H1 (cell line): ENCODE measurements at regions not wholly inside any gene's neighbourhood (a gene's known extent, or its start where the extent isn't known, plus 50 kb on each side); places are given as distances from the start of the nearest gene placed in this dataset.

Experiments
- BRCA1 ChIP-seq: IDR thresholded peaks from 2 replicates; pipeline ENCODE4 v1.6.1; 2012; ENCODE audit warnings: low read depth, low read length, improper control_type of control experiment
- CHD1 ChIP-seq: IDR thresholded peaks from 2 replicates; pipeline ENCODE4 v1.6.1; 2012; ENCODE audit warnings: low read depth, low read length, improper control_type of control experiment
- GABPA ChIP-seq: IDR thresholded peaks from 2 replicates; pipeline ENCODE4 v1.6.1; 2011; ENCODE audit warnings: mild to moderate bottlenecking, low read length, moderate library complexity, borderline replicate concordance; ENCODE audit not compliant: insufficient read depth
- KDM1A ChIP-seq: fragments of 200-600, 300-600 bp; sonication (generic); IDR thresholded peaks from 2 replicates; pipeline ENCODE4 v1.7.1; 2016; ENCODE audit warnings: mild to moderate bottlenecking, low read length, borderline replicate concordance
- PHF8 ChIP-seq: fragments of 200-600 bp; sonication (generic); conservative IDR thresholded peaks from 2 replicates; pipeline ENCODE4 v1.7.1; 2012; ENCODE audit warnings: low read depth, mild to moderate bottlenecking, inconsistent platforms, low read length, moderate library complexity
- RBBP5 ChIP-seq: IDR thresholded peaks from 2 replicates; pipeline ENCODE4 v1.7.1; 2012; ENCODE audit warnings: low read depth, mild to moderate bottlenecking, inconsistent platforms, low read length, moderate library complexity, borderline replicate concordance
- SRF ChIP-seq: IDR thresholded peaks from 2 replicates; pipeline ENCODE4 v1.6.1; 2011; ENCODE audit warnings: mild to moderate bottlenecking, low read depth, low read length, moderate library complexity
- TF ChIP-seq, protein P1 (sequence below): fragments of 300-600 bp; sonication (generic); IDR thresholded peaks from 2 replicates; pipeline ENCODE4 v1.7.1; 2012; ENCODE audit warnings: low read length, moderate library complexity, mild to moderate bottlenecking, inconsistent platforms; ENCODE audit not compliant: insufficient replicate concordance

DNA sequence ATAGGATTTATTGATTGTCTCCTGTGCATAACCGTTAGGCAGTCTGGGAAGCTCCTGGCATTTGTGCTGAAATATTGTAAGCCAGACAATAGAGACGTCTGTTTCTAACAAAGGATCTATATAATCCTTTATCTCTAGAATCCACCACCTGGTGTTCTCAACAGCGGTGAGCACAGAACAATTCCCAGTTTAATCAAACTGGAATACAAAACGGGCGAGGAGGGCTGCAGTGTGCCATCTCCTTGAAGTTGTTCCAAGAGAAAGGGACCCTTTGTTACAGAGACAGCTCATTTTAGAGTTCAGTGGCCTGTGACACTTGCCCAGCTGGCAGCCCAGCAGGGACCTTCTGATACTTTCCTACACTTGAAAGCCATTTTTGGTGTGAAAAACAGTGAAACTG lies 162.8 kb upstream of the IVNS1ABP start (continued):
- TF ChIP-seq, protein P1, sequence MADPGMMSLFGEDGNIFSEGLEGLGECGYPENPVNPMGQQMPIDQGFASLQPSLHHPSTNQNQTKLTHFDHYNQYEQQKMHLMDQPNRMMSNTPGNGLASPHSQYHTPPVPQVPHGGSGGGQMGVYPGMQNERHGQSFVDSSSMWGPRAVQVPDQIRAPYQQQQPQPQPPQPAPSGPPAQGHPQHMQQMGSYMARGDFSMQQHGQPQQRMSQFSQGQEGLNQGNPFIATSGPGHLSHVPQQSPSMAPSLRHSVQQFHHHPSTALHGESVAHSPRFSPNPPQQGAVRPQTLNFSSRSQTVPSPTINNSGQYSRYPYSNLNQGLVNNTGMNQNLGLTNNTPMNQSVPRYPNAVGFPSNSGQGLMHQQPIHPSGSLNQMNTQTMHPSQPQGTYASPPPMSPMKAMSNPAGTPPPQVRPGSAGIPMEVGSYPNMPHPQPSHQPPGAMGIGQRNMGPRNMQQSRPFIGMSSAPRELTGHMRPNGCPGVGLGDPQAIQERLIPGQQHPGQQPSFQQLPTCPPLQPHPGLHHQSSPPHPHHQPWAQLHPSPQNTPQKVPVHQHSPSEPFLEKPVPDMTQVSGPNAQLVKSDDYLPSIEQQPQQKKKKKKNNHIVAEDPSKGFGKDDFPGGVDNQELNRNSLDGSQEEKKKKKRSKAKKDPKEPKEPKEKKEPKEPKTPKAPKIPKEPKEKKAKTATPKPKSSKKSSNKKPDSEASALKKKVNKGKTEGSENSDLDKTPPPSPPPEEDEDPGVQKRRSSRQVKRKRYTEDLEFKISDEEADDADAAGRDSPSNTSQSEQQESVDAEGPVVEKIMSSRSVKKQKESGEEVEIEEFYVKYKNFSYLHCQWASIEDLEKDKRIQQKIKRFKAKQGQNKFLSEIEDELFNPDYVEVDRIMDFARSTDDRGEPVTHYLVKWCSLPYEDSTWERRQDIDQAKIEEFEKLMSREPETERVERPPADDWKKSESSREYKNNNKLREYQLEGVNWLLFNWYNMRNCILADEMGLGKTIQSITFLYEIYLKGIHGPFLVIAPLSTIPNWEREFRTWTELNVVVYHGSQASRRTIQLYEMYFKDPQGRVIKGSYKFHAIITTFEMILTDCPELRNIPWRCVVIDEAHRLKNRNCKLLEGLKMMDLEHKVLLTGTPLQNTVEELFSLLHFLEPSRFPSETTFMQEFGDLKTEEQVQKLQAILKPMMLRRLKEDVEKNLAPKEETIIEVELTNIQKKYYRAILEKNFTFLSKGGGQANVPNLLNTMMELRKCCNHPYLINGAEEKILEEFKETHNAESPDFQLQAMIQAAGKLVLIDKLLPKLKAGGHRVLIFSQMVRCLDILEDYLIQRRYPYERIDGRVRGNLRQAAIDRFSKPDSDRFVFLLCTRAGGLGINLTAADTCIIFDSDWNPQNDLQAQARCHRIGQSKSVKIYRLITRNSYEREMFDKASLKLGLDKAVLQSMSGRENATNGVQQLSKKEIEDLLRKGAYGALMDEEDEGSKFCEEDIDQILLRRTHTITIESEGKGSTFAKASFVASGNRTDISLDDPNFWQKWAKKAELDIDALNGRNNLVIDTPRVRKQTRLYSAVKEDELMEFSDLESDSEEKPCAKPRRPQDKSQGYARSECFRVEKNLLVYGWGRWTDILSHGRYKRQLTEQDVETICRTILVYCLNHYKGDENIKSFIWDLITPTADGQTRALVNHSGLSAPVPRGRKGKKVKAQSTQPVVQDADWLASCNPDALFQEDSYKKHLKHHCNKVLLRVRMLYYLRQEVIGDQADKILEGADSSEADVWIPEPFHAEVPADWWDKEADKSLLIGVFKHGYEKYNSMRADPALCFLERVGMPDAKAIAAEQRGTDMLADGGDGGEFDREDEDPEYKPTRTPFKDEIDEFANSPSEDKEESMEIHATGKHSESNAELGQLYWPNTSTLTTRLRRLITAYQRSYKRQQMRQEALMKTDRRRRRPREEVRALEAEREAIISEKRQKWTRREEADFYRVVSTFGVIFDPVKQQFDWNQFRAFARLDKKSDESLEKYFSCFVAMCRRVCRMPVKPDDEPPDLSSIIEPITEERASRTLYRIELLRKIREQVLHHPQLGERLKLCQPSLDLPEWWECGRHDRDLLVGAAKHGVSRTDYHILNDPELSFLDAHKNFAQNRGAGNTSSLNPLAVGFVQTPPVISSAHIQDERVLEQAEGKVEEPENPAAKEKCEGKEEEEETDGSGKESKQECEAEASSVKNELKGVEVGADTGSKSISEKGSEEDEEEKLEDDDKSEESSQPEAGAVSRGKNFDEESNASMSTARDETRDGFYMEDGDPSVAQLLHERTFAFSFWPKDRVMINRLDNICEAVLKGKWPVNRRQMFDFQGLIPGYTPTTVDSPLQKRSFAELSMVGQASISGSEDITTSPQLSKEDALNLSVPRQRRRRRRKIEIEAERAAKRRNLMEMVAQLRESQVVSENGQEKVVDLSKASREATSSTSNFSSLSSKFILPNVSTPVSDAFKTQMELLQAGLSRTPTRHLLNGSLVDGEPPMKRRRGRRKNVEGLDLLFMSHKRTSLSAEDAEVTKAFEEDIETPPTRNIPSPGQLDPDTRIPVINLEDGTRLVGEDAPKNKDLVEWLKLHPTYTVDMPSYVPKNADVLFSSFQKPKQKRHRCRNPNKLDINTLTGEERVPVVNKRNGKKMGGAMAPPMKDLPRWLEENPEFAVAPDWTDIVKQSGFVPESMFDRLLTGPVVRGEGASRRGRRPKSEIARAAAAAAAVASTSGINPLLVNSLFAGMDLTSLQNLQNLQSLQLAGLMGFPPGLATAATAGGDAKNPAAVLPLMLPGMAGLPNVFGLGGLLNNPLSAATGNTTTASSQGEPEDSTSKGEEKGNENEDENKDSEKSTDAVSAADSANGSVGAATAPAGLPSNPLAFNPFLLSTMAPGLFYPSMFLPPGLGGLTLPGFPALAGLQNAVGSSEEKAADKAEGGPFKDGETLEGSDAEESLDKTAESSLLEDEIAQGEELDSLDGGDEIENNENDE = no peak
- TF ChIP-seq SRF (no peak), PHF8 (no peak), RBBP5 (no peak), KDM1A (no peak), GABPA (no peak), CHD1 (no peak), BRCA1 (no peak)
